ENCODE measurements at regions not wholly inside any gene's neighbourhood (a gene's known extent, or its start where the extent isn't known, plus 50 kb on each side); places are given as distances from the start of the nearest gene placed in this dataset.
A peak's percentile ranks its signal among the peaks of the same experiment; 100 is the strongest.

DNA sequence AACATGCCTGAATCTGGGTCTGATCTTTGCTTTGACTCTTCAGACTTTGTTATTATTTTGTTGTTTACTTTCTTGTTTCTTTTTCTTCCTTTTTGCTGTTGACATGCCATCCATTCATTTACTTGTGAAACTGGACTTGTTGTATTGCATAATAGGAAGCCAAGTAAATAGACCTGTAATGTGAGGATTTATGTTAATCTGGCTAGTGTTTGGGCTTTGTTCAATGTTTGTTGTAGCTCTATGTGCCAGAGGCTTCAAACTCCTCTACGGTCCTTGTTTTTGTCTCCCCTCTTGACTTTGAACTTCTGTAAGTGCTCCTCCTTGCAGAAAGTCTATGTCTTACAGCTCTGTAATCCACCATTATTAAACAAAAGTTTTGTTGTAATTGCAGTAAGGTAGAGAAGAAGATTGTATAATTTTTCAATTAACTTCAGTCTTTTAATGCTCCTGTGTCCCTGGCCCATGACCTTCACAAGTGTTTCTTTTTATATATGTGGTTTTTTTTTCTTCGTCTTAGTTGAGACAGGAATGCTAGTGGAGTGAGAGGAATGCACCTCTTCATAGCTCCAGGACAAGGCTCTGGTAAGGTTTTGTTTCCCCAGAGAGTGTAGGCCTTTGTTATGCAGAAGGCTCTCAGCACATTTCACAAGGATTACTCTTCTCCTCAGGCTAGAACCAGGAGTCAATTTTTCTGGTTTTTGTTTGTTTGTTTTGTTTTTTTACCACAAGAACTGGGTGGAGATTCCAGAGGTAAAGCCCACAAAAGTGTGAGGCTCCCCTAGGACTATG, 1061.8 kb upstream of the CITED2 start:
- Histone ChIP-seq H3K4me3 (ENCODE audit: low read depth, low read length) (no peak overlapping the region), H3K27me3 (ENCODE audit: control insufficient read depth, insufficient read depth, low read length) (no peaks in the 10 kb centered on the region), H3K36me3 (ENCODE audit: control insufficient read depth, insufficient read depth, low read length) (no peaks in the 10 kb centered on the region), H3K27ac (ENCODE audit: insufficient read depth, low read length, poor library complexity, severe bottlenecking) (no peak overlapping the region), H3K4me1 (ENCODE audit: control insufficient read depth, insufficient read depth, low read length, poor library complexity, severe bottlenecking) (no peaks in the 10 kb centered on the region), H3K9me3 (ENCODE audit: control insufficient read depth in 2 of 2, low read length in 2 of 2) (no peaks in the 10 kb centered on the region)
- DNase-seq (no peak), ATAC-seq (ENCODE audit: low read depth in 2 of 2) (no peak)
- H3K4me1 Mint-ChIP-seq = no peaks in the 10 kb centered on the region
- peaks cover 0 to 7% (median 0%) of the 10 kb centered on the region in 7 donors for H3K9me3 Mint-ChIP-seq
- H3K27me3 Mint-ChIP-seq = no peaks in the 10 kb centered on the region
- peak overlapping the region in 1 of 4 donors; percentile 18 for H3K4me3 Mint-ChIP-seq
- no peak overlapping the region for H3K27ac Mint-ChIP-seq
- no peaks in the 10 kb centered on the region for H3K36me3 Mint-ChIP-seq

DNA sequence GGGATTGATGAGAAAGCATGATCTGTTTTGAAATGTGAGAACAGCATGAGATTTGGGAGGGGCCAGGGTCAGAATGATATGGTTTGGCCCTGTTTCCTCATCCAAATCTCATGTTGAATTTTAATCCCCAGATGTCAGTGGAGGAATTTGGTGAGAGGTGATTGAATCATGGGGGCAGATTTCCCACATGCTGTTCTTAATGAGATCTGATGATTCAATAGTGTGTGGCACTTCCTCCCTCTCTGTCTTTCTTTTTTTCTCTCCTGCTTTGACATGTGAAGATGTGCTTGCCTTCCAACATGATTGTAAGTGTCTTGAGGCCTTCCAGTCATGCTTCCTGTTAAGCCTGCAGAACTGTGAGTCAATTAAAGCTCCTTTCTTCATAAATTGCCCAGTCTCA, 1060.3 kb upstream of the CITED2 start:
- DNase-seq = no peak
- H3K4me3 Mint-ChIP-seq = no peak overlapping the region
- no peaks in the 10 kb centered on the region for H3K36me3 Mint-ChIP-seq
- no peak overlapping the region for H3K27ac ChIP-seq (ENCODE audit: insufficient read depth, low read length, poor library complexity, severe bottlenecking)
- no peak overlapping the region for H3K4me3 ChIP-seq (ENCODE audit: low read depth, low read length)
- H3K4me1 ChIP-seq (ENCODE audit: control insufficient read depth, insufficient read depth, low read length, poor library complexity, severe bottlenecking) = no peaks in the 10 kb centered on the region
- peaks cover 0 to 7% (median 0%) of the 10 kb centered on the region in 7 donors for H3K9me3 Mint-ChIP-seq
- no peak overlapping the region for H3K27ac Mint-ChIP-seq
- H3K27me3 ChIP-seq (ENCODE audit: control insufficient read depth, insufficient read depth, low read length) = no peaks in the 10 kb centered on the region
- H3K27me3 Mint-ChIP-seq = no peaks in the 10 kb centered on the region
- H3K36me3 ChIP-seq (ENCODE audit: control insufficient read depth, insufficient read depth, low read length) = no peaks in the 10 kb centered on the region
- H3K4me1 Mint-ChIP-seq = no peaks in the 10 kb centered on the region
- no peaks in the 10 kb centered on the region for H3K9me3 ChIP-seq (ENCODE audit: control insufficient read depth in 2 of 2, low read length in 2 of 2)
- no peak for ATAC-seq (ENCODE audit: low read depth in 2 of 2)

DNA sequence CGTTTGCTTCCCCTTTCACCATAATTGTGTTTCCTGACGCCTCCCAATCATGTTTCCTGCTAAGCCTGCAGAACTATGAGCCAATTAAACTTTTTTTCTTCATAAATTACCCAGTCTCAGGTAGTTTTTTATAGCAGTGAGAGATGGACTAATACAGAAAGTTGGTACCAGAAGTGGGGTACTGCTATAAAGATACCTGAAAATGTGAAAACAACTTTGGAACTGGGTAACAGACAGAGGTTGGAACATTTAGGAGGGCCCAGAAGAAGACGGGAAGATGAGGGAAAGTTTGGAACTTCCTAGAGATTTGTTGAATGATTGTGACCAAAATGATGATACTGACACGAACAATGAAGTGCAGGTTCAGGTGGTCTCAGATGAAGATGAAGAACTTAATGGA, 1058.6 kb upstream of the CITED2 start:
- DNase-seq (no peak), ATAC-seq (ENCODE audit: low read depth in 2 of 2) (no peak)
- Histone ChIP-seq H3K4me1 (ENCODE audit: control insufficient read depth, insufficient read depth, low read length, poor library complexity, severe bottlenecking) (no peaks in the 10 kb centered on the region), H3K27me3 (ENCODE audit: control insufficient read depth, insufficient read depth, low read length) (no peaks in the 10 kb centered on the region), H3K27ac (ENCODE audit: insufficient read depth, low read length, poor library complexity, severe bottlenecking) (no peak overlapping the region), H3K9me3 (ENCODE audit: control insufficient read depth in 2 of 2, low read length in 2 of 2) (no peaks in the 10 kb centered on the region), H3K36me3 (ENCODE audit: control insufficient read depth, insufficient read depth, low read length) (no peaks in the 10 kb centered on the region), H3K4me3 (ENCODE audit: low read depth, low read length) (no peak overlapping the region)
- Mint-ChIP-seq H3K4me3 (no peak overlapping the region), H3K36me3 (no peaks in the 10 kb centered on the region), H3K27me3 (no peaks in the 10 kb centered on the region), H3K27ac (no peak overlapping the region), H3K9me3 (peaks cover 0 to 7% (median 0%) of the 10 kb centered on the region in 7 donors), H3K4me1 (no peaks in the 10 kb centered on the region)

DNA sequence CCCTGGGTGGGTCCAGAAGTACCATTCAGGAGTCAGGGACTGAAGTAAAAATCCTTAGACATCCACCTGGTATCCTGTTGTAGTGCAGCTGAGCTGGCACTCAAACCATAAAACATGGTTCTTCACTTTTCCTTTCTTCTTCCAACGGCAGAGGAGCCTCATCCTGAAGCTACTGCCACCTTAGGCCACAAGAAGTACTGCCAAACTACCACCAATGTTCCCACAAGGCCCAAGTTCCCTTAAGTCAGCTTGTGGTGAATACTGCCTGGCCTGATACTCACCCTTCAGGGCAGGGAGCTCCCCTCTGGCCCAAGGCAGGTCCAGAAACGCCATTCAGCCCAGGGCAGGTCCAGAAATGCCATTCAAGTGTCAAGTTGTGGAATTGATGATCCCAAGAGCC, 1053.4 kb upstream of the CITED2 start:
- H3K4me3 ChIP-seq (ENCODE audit: low read depth, low read length) = no peak overlapping the region
- Mint-ChIP-seq H3K4me3 (no peak overlapping the region), H3K27ac (no peak overlapping the region)

DNA sequence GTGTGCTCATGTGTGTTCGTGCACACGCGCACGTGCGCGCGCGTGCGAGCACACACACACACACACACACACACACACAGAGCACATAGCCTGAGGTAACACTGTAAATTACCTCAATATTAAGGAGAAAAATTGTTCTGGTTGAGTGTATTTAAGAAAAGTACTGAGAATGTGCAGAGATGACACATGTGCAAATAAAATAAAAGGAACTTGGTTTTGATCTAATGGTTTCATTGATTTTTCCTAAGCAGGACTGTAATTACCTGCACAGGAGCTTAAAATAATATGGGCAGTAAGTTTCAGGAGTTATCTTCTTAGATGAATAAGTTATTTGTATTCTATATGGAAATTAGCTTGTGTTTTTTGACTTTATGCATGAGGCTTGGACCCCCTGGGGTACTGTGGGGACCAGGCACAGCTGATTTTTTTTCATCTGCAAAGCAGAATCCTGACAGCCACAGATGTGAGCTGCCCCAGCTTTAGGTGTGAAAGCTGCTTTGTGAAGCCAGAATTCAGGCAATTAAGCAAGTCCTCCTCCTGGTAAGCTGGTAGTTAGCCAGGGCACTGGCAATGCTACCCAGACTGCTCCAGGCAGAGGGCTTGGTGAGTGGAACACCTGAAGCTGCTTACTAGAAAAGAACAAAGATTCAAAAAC, 1040.6 kb upstream of the CITED2 start:
- H3K27me3 Mint-ChIP-seq = no peaks in the 10 kb centered on the region
- ATAC-seq (ENCODE audit: low read depth in 2 of 2) = no peak
- Histone ChIP-seq H3K27ac (ENCODE audit: insufficient read depth, low read length, poor library complexity, severe bottlenecking) (no peak overlapping the region), H3K27me3 (ENCODE audit: control insufficient read depth, insufficient read depth, low read length) (no peaks in the 10 kb centered on the region), H3K4me1 (ENCODE audit: control insufficient read depth, insufficient read depth, low read length, poor library complexity, severe bottlenecking) (no peaks in the 10 kb centered on the region), H3K36me3 (ENCODE audit: control insufficient read depth, insufficient read depth, low read length) (no peaks in the 10 kb centered on the region), H3K4me3 (ENCODE audit: low read depth, low read length) (no peak overlapping the region), H3K9me3 (ENCODE audit: control insufficient read depth in 2 of 2, low read length in 2 of 2) (peaks cover 0 to 5% of the 10 kb centered on the region in 2 experiments)
- peaks cover 0 to 10% (median 2%) of the 10 kb centered on the region in 7 donors for H3K9me3 Mint-ChIP-seq
- H3K27ac Mint-ChIP-seq = no peak overlapping the region
- no peak overlapping the region for H3K4me3 Mint-ChIP-seq
- no peaks in the 10 kb centered on the region for H3K36me3 Mint-ChIP-seq
- no peak for DNase-seq
- H3K4me1 Mint-ChIP-seq = no peaks in the 10 kb centered on the region

More for the DNA sequence above, 1053.4 kb upstream of the CITED2 start:
- DNase-seq = no peak
- H3K36me3 Mint-ChIP-seq = no peaks in the 10 kb centered on the region
- peaks cover 0 to 7% (median 0%) of the 10 kb centered on the region in 7 donors for H3K9me3 Mint-ChIP-seq
- H3K4me1 Mint-ChIP-seq = no peaks in the 10 kb centered on the region
- H3K27me3 Mint-ChIP-seq = no peaks in the 10 kb centered on the region
- no peak for ATAC-seq (ENCODE audit: low read depth in 2 of 2)
- Histone ChIP-seq H3K27ac (ENCODE audit: insufficient read depth, low read length, poor library complexity, severe bottlenecking) (no peak overlapping the region), H3K4me1 (ENCODE audit: control insufficient read depth, insufficient read depth, low read length, poor library complexity, severe bottlenecking) (no peaks in the 10 kb centered on the region), H3K9me3 (ENCODE audit: control insufficient read depth in 2 of 2, low read length in 2 of 2) (no peaks in the 10 kb centered on the region), H3K27me3 (ENCODE audit: control insufficient read depth, insufficient read depth, low read length) (no peaks in the 10 kb centered on the region), H3K36me3 (ENCODE audit: control insufficient read depth, insufficient read depth, low read length) (no peaks in the 10 kb centered on the region)

DNA sequence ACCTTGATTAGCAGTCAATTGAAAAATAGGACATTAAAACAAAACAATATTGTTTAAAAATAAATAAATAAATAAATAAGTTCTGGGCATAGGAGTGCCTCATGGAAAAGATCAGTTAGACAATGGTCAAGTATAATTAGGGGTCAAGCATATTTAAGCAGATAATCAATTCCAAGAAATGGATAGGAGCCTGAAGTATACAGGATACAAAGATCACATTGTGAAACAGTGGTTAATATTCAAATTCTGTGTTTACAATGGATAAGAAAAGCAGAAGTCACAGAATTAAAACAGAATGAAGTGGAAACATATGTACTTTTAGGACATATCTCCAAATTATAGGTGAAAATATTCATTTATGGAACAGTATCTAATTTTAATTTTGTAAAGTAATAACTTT, 1028.6 kb upstream of the CITED2 start:
- no peak for DNase-seq
- Mint-ChIP-seq H3K27ac (no peak overlapping the region), H3K4me1 (no peaks in the 10 kb centered on the region), H3K36me3 (no peaks in the 10 kb centered on the region), H3K27me3 (no peaks in the 10 kb centered on the region), H3K4me3 (no peak overlapping the region), H3K9me3 (peaks cover 3 to 19% (median 3%) of the 10 kb centered on the region in 7 donors)
- no peaks in the 10 kb centered on the region for H3K36me3 ChIP-seq (ENCODE audit: control insufficient read depth, insufficient read depth, low read length)
- no peak overlapping the region for H3K27ac ChIP-seq (ENCODE audit: insufficient read depth, low read length, poor library complexity, severe bottlenecking)
- no peaks in the 10 kb centered on the region for H3K27me3 ChIP-seq (ENCODE audit: control insufficient read depth, insufficient read depth, low read length)
- H3K4me1 ChIP-seq (ENCODE audit: control insufficient read depth, insufficient read depth, low read length, poor library complexity, severe bottlenecking) = no peaks in the 10 kb centered on the region
- no peaks in the 10 kb centered on the region for H3K9me3 ChIP-seq (ENCODE audit: control insufficient read depth in 2 of 2, low read length in 2 of 2)
- H3K4me3 ChIP-seq (ENCODE audit: low read depth, low read length) = no peak overlapping the region
- no peak for ATAC-seq (ENCODE audit: low read depth in 2 of 2)

DNA sequence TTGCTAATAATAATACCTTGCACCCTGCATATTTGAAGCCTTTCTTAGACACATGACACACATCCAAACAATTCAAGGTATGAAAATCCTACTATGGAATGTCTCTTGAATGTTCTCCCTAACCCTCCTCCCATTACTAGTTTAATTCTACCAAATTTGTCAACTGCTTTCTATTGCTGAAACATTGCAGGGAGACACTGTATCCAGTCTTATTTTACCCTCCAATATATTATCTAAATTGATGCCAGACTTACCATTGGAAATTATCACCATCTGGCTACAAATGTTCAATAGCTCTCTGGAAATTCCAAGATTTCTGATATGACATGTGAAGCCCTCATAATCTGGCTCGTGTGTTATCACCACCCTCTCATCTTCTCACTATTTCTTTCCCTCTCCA, 1027.3 kb upstream of the CITED2 start:
- no peak for DNase-seq
- no peaks in the 10 kb centered on the region for H3K27me3 Mint-ChIP-seq
- no peak overlapping the region for H3K4me3 Mint-ChIP-seq
- Histone ChIP-seq H3K9me3 (ENCODE audit: control insufficient read depth in 2 of 2, low read length in 2 of 2) (no peaks in the 10 kb centered on the region), H3K4me1 (ENCODE audit: control insufficient read depth, insufficient read depth, low read length, poor library complexity, severe bottlenecking) (no peaks in the 10 kb centered on the region), H3K27me3 (ENCODE audit: control insufficient read depth, insufficient read depth, low read length) (no peaks in the 10 kb centered on the region), H3K27ac (ENCODE audit: insufficient read depth, low read length, poor library complexity, severe bottlenecking) (no peak overlapping the region), H3K4me3 (ENCODE audit: low read depth, low read length) (no peak overlapping the region), H3K36me3 (ENCODE audit: control insufficient read depth, insufficient read depth, low read length) (no peaks in the 10 kb centered on the region)
- no peaks in the 10 kb centered on the region for H3K36me3 Mint-ChIP-seq
- H3K4me1 Mint-ChIP-seq = no peaks in the 10 kb centered on the region
- ATAC-seq (ENCODE audit: low read depth in 2 of 2) = no peak
- H3K9me3 Mint-ChIP-seq = peaks cover 0 to 7% (median 3%) of the 10 kb centered on the region in 7 donors
- no peak overlapping the region for H3K27ac Mint-ChIP-seq

DNA sequence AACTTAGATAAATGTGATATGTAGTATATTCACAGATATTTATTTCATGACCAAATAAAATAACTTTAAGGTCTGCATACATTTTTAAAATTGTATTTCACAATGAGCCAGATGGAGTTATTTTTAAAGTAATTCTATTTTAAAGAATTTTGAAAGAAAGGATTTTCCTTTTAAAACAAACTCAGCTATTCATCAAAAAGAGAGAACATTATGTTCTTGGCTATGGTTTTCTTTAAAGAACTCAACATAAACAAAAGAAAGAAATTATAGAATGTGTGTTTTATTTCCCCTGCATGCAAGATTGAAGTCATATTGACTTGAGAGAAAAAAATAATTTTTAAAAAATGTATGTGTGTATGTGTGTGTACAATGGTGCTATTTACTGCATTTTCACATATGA, 1023.6 kb upstream of the CITED2 start:
- DNase-seq (no peak), ATAC-seq (ENCODE audit: low read depth in 2 of 2) (no peak)
- peaks cover 0 to 3% (median 0%) of the 10 kb centered on the region in 7 donors for H3K9me3 Mint-ChIP-seq
- Histone ChIP-seq H3K9me3 (ENCODE audit: control insufficient read depth in 2 of 2, low read length in 2 of 2) (no peaks in the 10 kb centered on the region), H3K27me3 (ENCODE audit: control insufficient read depth, insufficient read depth, low read length) (no peaks in the 10 kb centered on the region), H3K4me3 (ENCODE audit: low read depth, low read length) (no peak overlapping the region), H3K4me1 (ENCODE audit: control insufficient read depth, insufficient read depth, low read length, poor library complexity, severe bottlenecking) (no peaks in the 10 kb centered on the region), H3K36me3 (ENCODE audit: control insufficient read depth, insufficient read depth, low read length) (no peaks in the 10 kb centered on the region), H3K27ac (ENCODE audit: insufficient read depth, low read length, poor library complexity, severe bottlenecking) (no peak overlapping the region)
- H3K4me3 Mint-ChIP-seq = no peak overlapping the region
- no peaks in the 10 kb centered on the region for H3K4me1 Mint-ChIP-seq
- H3K27me3 Mint-ChIP-seq = no peaks in the 10 kb centered on the region
- H3K36me3 Mint-ChIP-seq = no peaks in the 10 kb centered on the region
- H3K27ac Mint-ChIP-seq = no peak overlapping the region

Measured in CD4-positive, CD25-positive, alpha-beta regulatory T cell (primary cell).